ENCODE measurements at regions not wholly inside any gene's neighbourhood (a gene's known extent, or its start where the extent isn't known, plus 50 kb on each side); places are given as distances from the start of the nearest gene placed in this dataset.
"Not testable (repeated sequence)": the region's sequence is repeated elsewhere in the genome, so short reads cannot be mapped to it uniquely, and the experiment has no call there.

DNA sequence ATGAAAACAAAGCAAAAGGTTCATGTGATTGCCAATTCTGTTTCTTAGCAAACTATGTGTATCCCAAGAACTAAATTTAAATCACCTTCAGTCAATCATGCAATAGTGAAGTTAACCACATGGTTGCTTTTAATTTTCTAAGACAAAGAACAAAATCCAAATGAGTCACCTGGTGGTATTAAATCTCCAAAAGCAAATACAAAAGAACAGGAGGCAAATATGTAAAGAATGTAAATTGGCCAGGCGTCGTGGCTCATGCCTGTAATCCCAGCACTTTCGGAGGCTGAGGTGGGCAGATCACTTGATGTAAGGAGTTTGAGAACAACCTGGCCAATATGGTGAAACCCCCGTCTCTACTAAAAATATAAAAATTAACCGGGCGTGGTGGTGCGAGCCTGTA lies 54.2 kb upstream of the PIK3R4 start:
- no peak for DNase-seq

DNA sequence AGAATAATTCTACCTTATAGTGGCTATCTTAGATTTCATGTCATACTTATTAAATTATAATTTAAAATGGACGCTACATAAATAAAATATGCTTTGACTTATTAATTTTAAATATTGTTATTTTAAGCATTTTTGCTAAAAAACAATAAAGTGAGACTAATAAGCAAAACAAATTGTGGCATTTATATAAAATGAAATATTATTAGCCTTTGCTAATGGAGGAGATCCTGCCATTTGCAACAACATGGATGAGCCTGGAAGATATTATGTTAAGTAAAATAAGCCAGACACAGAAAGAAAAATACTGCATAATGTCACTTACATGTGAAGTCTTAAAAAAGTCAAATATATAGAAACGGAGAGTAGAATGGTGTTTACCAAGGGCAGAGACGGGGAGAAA lies 54.8 kb upstream of the PIK3R4 start:
- no peak for DNase-seq

GRCh38 chr3:130811557-130811956 lies 64.9 kb upstream of the PIK3R4 start:
- DNase-seq = peak in 1 of 3 donors; percentile 9

DNA sequence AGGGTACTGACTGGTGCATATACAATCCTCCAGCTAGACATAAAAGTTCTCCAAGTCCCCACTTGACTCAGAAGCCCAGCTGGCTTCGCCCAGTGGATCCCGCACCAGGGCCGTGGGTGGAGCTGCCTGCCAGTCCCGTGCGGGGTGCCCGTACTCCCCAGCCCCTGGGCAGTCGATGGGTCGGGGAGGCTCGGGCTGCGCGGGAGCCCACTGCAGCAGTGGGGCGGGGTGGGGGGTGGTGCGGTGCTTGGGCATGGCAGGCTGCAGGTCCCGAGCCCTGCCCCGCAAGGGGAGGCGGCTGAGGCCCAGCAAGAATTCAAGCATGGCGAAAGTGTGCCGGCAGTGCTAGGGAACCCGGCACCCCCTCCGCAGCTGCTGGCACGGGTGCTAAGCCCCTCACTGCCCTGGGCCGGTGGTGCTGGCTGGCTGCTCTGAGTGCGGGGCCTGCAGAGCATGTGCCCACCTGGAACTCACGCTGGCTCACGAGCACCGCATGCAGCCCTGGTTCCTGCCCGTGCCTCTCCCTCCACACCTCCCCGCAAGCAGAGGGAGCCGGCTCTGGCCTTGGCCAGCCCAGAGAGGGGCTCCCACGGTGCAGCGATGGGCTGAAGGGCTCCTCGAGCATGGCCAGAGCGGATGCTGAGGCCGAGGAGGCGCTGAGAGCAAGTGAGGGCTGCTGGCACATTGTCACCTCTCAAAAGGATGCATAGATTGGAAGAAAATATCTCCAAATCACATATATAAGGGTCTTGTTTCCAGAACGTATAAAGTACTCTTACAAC lies 68.3 kb upstream of the PIK3R4 start:
- peak in 1 of 3 donors; percentile 10 for DNase-seq

GRCh38 chr3:130816561-130817445 lies 70.2 kb upstream of the PIK3R4 start:
- peak in 1 of 3 donors; percentile 25 for DNase-seq

GRCh38 chr3:130818066-130818465 lies 71.4 kb upstream of the PIK3R4 start:
- peak in 1 of 3 donors; percentile 12 for DNase-seq

DNA sequence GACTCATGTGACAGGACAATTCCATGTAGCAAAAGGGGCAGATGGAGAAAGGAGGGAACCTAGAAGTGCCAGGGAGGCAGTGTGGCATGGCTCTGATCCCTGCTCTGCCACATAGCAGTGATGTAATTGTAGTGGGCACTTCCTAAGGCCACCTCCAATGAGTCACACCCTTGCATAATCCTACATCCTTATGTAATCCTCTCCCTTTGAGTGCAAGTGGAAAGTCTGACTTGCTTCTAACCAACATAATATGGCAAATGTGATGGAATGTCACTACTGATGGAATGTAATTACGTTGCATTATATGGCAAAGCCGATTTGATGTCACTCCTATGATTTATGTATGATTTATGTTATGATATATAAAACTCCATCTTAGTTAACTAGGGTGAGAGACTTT lies 72.9 kb upstream of the ATP2C1 start:
- peak; percentile 91 to 97 (median 95) for DNase-seq

DNA sequence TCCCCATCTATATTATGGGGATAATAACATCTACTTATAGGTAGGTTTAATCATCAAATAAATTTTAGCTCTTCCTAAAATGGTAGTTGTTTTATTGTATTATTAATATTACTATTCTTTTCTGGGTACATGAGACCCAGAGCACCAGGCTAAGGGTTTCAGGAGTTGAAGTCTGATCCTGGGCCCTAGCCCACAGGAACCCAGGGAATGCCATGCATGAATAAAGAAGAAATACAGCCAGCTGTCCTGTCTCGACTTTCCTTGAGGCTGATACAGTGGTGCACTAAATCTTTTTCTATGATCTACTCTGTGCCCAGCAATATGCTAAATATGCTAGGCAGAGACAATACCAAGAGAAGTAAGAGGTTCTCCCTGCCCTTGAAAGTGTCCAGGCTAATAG lies 72.1 kb upstream of the ATP2C1 start:
- no peak for DNase-seq

GRCh38 chr3:130823241-130823884 lies 70.5 kb upstream of the ATP2C1 start:
- peak in 1 of 3 donors; percentile 22 for DNase-seq

DNA sequence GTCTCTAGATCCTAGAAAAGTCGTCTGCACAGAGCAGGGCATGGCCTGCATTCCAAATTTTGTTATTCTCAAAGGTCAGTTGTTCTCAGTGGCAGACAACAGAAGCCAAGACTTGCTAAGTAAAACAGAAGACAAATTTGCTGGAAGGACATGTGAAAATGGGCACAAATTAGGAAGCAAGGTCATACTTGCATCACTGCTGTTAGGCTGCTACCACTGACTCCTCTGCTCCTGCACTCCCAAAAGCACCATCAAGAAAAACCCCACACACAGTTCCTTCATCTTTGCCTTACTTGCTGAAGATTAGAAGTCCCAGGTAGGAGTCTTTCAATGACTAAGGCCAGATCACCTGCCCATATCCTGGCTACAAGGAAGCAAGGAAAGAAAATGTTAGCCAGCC lies 69.9 kb upstream of the ATP2C1 start:
- peak in 2 of 3 donors; percentile 20 to 25 for DNase-seq

- peak in 1 of 3 donors; percentile 10 for DNase-seq
Observed at GRCh38 chr3:130825762-130826299, 68.1 kb upstream of the ATP2C1 start.

GRCh38 chr3:130826516-130827182 lies 67.2 kb upstream of the ATP2C1 start:
- peak in 1 of 3 donors; percentile 18 for DNase-seq

GRCh38 chr3:130827486-130827885 lies 66.4 kb upstream of the ATP2C1 start:
- no peak for DNase-seq

DNA sequence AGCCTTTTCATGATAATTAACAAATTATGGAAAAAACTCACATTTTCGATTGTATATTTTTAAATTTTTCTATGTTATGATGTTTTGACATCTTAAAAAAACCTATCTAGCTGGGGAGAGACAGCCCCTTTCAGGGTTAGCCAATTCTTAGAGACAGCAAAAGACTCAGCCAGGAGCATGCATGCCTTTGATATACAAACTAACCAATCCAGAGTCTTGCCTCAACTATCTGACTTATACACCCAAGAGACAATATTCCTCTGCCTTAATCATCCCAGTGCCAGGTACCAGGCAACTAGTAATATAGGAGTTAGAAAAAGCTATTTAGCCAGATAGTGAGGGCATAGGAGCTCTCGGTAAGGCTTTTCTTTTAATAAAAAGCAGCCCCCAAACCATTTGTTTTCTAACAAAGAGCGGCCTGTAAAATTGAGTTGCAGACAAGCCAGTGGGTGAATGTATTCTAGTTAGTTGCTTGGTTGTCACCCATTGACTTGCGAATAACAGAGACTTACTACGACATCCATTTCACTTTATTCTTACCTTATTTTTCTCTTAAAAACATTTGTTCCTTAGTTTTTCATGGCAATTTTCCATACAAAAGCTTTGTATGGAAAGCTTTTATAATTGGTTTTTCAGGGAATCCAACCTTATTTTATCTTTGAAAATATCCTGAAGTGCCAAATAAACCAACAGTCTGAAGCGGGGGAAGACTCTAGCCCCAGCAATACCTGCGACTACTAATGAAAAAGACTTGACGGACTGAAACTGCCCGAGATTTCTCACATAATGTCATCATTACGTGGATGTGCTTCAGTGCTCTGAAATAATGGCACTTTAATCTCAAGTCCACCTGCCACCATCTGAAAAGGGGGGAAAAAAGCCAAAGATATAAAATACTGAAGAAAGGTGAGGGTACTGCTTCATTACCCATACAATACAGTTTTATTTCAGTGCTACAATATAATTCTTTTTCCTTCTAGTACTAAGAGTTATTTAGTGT lies 64.6 kb upstream of the ATP2C1 start:
- DNase-seq = peak in 1 of 3 donors; percentile 17

GRCh38 chr3:130831719-130832400 lies 62.0 kb upstream of the ATP2C1 start:
- no peak for DNase-seq

GRCh38 chr3:130832401-130832746 lies 61.5 kb upstream of the ATP2C1 start:
- not testable (repeated sequence) for DNase-seq

DNA sequence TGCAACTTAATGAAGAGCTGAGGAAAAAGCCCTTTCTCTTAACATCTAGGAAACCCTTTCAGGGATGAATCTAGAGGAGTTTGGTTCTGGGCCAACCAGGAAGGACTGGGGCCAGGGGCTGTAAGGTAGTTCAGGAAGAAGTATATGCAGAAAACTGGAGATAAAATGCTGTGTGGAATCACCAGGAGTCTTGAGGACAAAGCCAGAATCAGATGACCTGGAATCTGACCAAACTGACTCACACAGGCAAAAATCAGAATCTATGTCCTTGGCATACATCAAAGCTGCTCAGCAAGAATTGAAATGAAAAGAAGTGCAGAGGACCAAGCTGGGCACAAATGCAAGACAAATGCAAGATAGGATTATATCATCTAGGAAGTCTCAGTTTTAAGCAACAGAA lies 59.4 kb upstream of the ATP2C1 start:
- DNase-seq = no peak

DNA sequence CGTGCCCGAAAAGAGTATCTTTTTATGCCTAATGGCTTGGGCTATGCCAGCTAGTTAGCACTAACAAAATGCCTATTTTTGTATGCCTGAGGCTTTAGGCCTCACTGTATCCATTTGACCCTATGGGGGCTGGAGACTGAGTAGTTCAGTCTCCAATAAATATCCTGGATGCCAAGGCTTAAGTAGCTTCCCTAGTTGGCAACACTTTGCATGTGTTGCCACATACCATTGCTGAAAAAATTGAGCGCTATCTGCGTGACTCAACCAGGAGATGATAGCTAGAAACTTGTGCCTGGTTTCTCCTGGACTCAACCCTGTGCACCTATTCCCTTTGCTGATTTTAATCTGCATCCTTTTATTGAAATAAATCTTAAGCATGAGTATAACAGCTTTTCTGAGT lies 58.4 kb upstream of the ATP2C1 start:
- no peak for DNase-seq

DNA sequence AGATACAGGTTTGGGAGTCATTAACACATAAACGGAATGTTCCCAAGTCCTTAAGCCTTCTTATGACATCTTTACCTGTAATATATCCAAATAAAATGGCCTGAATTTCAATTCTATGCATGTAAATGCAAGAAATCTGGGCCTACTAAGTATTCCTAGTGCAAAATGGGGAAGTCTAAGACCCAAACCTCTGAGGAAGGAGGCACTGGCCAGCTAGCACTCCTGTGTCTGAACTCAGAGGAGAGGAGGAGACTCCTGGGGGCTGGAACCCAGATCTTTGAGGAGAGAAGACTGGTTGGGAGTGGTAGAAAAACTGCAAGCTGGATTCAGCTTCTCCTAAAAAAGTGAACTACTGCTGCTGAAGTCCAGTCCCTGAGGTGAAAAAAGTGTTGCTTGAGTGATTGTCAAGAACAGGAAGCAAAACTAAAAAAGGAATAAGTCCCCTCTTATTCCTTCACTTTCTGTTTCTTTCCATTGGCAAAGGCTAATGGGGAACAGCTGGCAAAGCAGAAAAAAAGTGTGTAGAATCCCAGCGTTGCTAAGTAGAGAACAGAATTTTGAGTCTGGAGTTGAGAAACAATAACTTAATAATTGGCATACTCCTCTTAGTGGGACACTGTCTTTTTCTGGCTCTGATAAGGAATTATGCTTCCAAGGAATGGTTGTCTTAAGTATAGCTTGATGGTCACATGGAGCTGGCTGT lies 54.8 kb upstream of the ATP2C1 start:
- peak; percentile 68 to 88 (median 74) for DNase-seq

GRCh38 chr3:130839813-130840212 lies 54.1 kb upstream of the ATP2C1 start:
- DNase-seq = no peak
